Spleen (tissue), 11 donors: ENCODE measurements at regions not wholly inside any gene's neighbourhood (a gene's known extent, or its start where the extent isn't known, plus 50 kb on each side); places are given as distances from the start of the nearest gene placed in this dataset.

Experiments used
- DNase-seq: peaks from one replicate; pipeline ENCODE4 v3.0.0-alpha.2; 2020
- H3K27ac ChIP-seq, 8 donors: fragments of 200-600 bp; sonication (generic) in 7 of 8; 1 replicate in 4 of 8; 2 replicates in 4 of 8; pipeline versions ENCODE4 v1.5.0 to v1.8.0; 2016 to 2021; ENCODE audit warnings: inconsistent platforms in 4 of 8, mild to moderate bottlenecking in 4 of 8, moderate library complexity in 1 of 8
- H3K27me3 ChIP-seq, 7 donors: fragments of 200-600 bp; sonication (generic) in 6 of 7; replicated peaks in 1 of 7; 1 replicate in 4 of 7; 2 replicates in 3 of 7; pipeline versions ENCODE4 v1.5.0 to v1.8.0; 2016 to 2021; ENCODE audit warnings: inconsistent platforms in 3 of 7, mild to moderate bottlenecking in 1 of 7
- H3K36me3 ChIP-seq, 6 donors: fragments of 200-600 bp; sonication (generic) in 5 of 6; 1 replicate in 4 of 6; 2 replicates in 2 of 6; pipeline versions ENCODE4 v1.5.0 to v1.8.0; 2016 to 2021; ENCODE audit warnings: inconsistent platforms in 2 of 6
- H3K4me1 ChIP-seq, 6 donors: fragments of 200-600 bp; sonication (generic) in 5 of 6; 1 replicate in 3 of 6; 2 replicates in 3 of 6; pipeline versions ENCODE4 v1.5.0 to v1.8.0; 2016 to 2021; ENCODE audit warnings: inconsistent platforms in 3 of 6
- H3K4me3 ChIP-seq, 8 donors: fragments of 200-600 bp; sonication (generic) in 7 of 8; 1 replicate in 4 of 8; 2 replicates in 4 of 8; pipeline versions ENCODE4 v1.5.0 to v1.8.0; 2016 to 2021; ENCODE audit warnings: inconsistent platforms in 4 of 8, mild to moderate bottlenecking in 4 of 8, moderate library complexity in 2 of 8
- H3K9me3 ChIP-seq, 8 donors: fragments of 200-600 bp; sonication (generic) in 7 of 8; 1 replicate in 4 of 8; 2 replicates in 4 of 8; pipeline versions ENCODE4 v1.5.0 to v1.8.0; 2016 to 2021; ENCODE audit warnings: inconsistent platforms in 4 of 8
- CTCF ChIP-seq, 11 experiments: fragments of 200-600 bp in 7 of 11; fragments of 450-650 bp in 4 of 11; sonication (generic) in 4 of 11; IDR thresholded peaks in 8 of 11; conservative IDR thresholded peaks in 3 of 11; 1 replicate in 7 of 11; 2 replicates in 4 of 11; pipeline versions ENCODE4 v1.4.0 to v1.8.0; 2016 to 2021; ENCODE audit warnings: antibody characterized with exemption in 11 of 11, inconsistent platforms in 4 of 11, mild to moderate bottlenecking in 1 of 11
- POLR2A ChIP-seq, 3 donors: fragments of 450-650 bp; IDR thresholded peaks; one replicate each; pipeline ENCODE4 v1.5.1; 2017; ENCODE audit warnings: antibody characterized with exemption in 3 of 3, mild to moderate bottlenecking in 1 of 3
- POLR2AphosphoS5 ChIP-seq, 3 donors: sonication (generic); formaldehyde crosslinking; IDR thresholded peaks; one replicate each; pipeline ENCODE4 v1.5.1; 2017; ENCODE audit warnings: antibody characterized with exemption in 3 of 3
- WGBS, 5 donors: extraction: QIAGEN DNeasy Blood & Tissue Kit in 3 of 5; methylation state at CpG; one replicate each; pipeline versions ENCODE4 v1.1.5 to v1.1.7; 2013 to 2018; 5-methylcytosine and 5-hydroxymethylcytosine counted together
- intact Hi-C: fragments of 100-400 bp; cut with DNase I; formaldehyde crosslinking; loops from one replicate; pipeline ENCODE4 v1.15.0; 2023; ENCODE audit warnings: low total_unique reads
- donor health status: healthy with polysubstance abuse.
- donor health status: DM: no; HTN: no; CAD: no; lungs with moderate emphysema.
- donor health status: DM: no; HTN: no; CAD: no.
- donor health status: Bipolar disorder and iron deficiency.
- donor health status: healthy.
- donor health status: DM: no; HTN: no; CAD: no.
- donor health status: DM: yes; HTN: yes; CAD: no.

- 47 to 67% (median 57%) methylated on average over 5 of the region's 5 CpGs for WGBS, 5 donors
- Histone ChIP-seq H3K27ac (no peak overlapping the region), H3K27me3 (no peaks in the 10 kb centered on the region), H3K36me3 (no peaks in the 10 kb centered on the region), H3K9me3 (no peaks in the 10 kb centered on the region), H3K4me3 (no peak overlapping the region), H3K4me1 (peaks cover 0 to 3% (median 0%) of the 10 kb centered on the region in 6 donors)
- no peak for DNase-seq
- intact Hi-C loops: no loop called here
- no peak for TF ChIP-seq CTCF (IDR thresholded peaks at IDR 0.05 in 8 of 11, conservative IDR thresholded peaks at IDR 0.05 in 3 of 11)
Measured at GRCh38 chr5:86885489-86886230, 267.9 kb downstream of the COX7C start.

- H3K4me3 ChIP-seq: no peak overlapping the region
- WGBS, 5 donors: 78 to 85% (median 78%) methylated on average over 1 of the region's 1 CpG
- TF ChIP-seq POLR2AphosphoS5 (IDR thresholded peaks at IDR 0.05) (no peak), CTCF (IDR thresholded peaks at IDR 0.05 in 8 of 11, conservative IDR thresholded peaks at IDR 0.05 in 3 of 11) (no peak), POLR2A (IDR thresholded peaks at IDR 0.05) (no peak)
Measured at GRCh38 chr5:86890375-86890774, 272.6 kb downstream of the COX7C start.

GRCh38 chr5:86894056-86894455, 276.3 kb downstream of the COX7C start:
- H3K4me1 ChIP-seq: no peaks in the 10 kb centered on the region
- TF ChIP-seq POLR2A (IDR thresholded peaks at IDR 0.05) (no peak), POLR2AphosphoS5 (IDR thresholded peaks at IDR 0.05) (no peak), CTCF (IDR thresholded peaks at IDR 0.05 in 8 of 11, conservative IDR thresholded peaks at IDR 0.05 in 3 of 11) (no peak)
- intact Hi-C loops: no loop called here

More at GRCh38 chr5:86890375-86890774, 272.6 kb downstream of the COX7C start:
- DNase-seq: no peak
- Histone ChIP-seq H3K27me3 (no peaks in the 10 kb centered on the region), H3K27ac (no peak overlapping the region), H3K4me1 (no peaks in the 10 kb centered on the region), H3K36me3 (no peaks in the 10 kb centered on the region), H3K9me3 (no peaks in the 10 kb centered on the region)
- intact Hi-C loops: no loop called here

GRCh38 chr5:86896916-86897315, 279.2 kb downstream of the COX7C start:
- no peak overlapping the region for H3K27ac ChIP-seq
- no peaks in the 10 kb centered on the region for H3K4me1 ChIP-seq
- intact Hi-C loops: no loop called here
- H3K4me3 ChIP-seq: no peak overlapping the region
- TF ChIP-seq CTCF (IDR thresholded peaks at IDR 0.05 in 8 of 11, conservative IDR thresholded peaks at IDR 0.05 in 3 of 11) (no peak), POLR2AphosphoS5 (IDR thresholded peaks at IDR 0.05) (no peak), POLR2A (IDR thresholded peaks at IDR 0.05) (no peak)
- DNase-seq: no peak
- H3K9me3 ChIP-seq: no peaks in the 10 kb centered on the region
- H3K27me3 ChIP-seq: no peaks in the 10 kb centered on the region
- 86 to 98% (median 95%) methylated on average over 1 of the region's 1 CpG for WGBS, 5 donors
- H3K36me3 ChIP-seq: no peaks in the 10 kb centered on the region

More at GRCh38 chr5:86894056-86894455, 276.3 kb downstream of the COX7C start:
- DNase-seq: no peak
- Histone ChIP-seq H3K4me3 (no peak overlapping the region), H3K36me3 (no peaks in the 10 kb centered on the region), H3K27me3 (no peaks in the 10 kb centered on the region), H3K9me3 (no peaks in the 10 kb centered on the region), H3K27ac (no peak overlapping the region)
